GM23338 (cell line): ENCODE measurements at regions not wholly inside any gene's neighbourhood (a gene's known extent, or its start where the extent isn't known, plus 50 kb on each side); places are given as distances from the start of the nearest gene placed in this dataset.
"Not testable (repeated sequence)": the region's sequence is repeated elsewhere in the genome, so short reads cannot be mapped to it uniquely, and the experiment has no call there.

Experiments used
- ATAC-seq: fragments of 200-7000 bp; cut with Tn5 transposase; 3 replicates; pipeline ENCODE4 v1.9.1; 2020
- DNase-seq: peaks from one replicate; pipeline ENCODE4 v3.0.0-alpha.2; 2015; ENCODE audit warnings: low spot score
- H2AFZ ChIP-seq: fragments of 200-600 bp; sonication (generic); 2 replicates; pipeline ENCODE4 v1.8.0; 2016; ENCODE audit warnings: antibody characterized with exemption, mild to moderate bottlenecking, moderate library complexity
- H3F3A ChIP-seq: fragments of 200-600 bp; sonication (generic); replicated peaks from 2 replicates; pipeline ENCODE4 v1.8.0; 2017; ENCODE audit warnings: antibody characterized with exemption, mixed run types, low read depth
- H3K27ac ChIP-seq: fragments of 200-600 bp; sonication (generic); 2 replicates; pipeline ENCODE4 v1.6.1; 2016; ENCODE audit warnings: low read depth
- H3K27me3 ChIP-seq: fragments of 200-600 bp; sonication (generic); 2 replicates; pipeline ENCODE4 v1.8.0; 2016; ENCODE audit warnings: mild to moderate bottlenecking, mixed run types, moderate library complexity; ENCODE audit not compliant: insufficient read depth
- H3K36me3 ChIP-seq: fragments of 200-600 bp; sonication (generic); 2 replicates; pipeline ENCODE4 v1.8.0; 2016; ENCODE audit warnings: mild to moderate bottlenecking; ENCODE audit not compliant: insufficient read depth
- H3K4me1 ChIP-seq: fragments of 200-600 bp; sonication (generic); 2 replicates; pipeline ENCODE4 v1.8.0; 2016; ENCODE audit warnings: mild to moderate bottlenecking, moderate library complexity; ENCODE audit not compliant: insufficient read depth
- H3K4me2 ChIP-seq: fragments of 200-600 bp; sonication (generic); 2 replicates; pipeline ENCODE4 v1.7.1; 2017; ENCODE audit warnings: mixed run types
- H3K4me3 ChIP-seq: fragments of 200-600 bp; sonication (generic); 2 replicates; pipeline ENCODE4 v1.6.1; 2016; ENCODE audit warnings: mixed run types
- H3K79me2 ChIP-seq: fragments of 200-600 bp; sonication (generic); replicated peaks from 2 replicates; pipeline ENCODE4 v1.8.0; 2017; ENCODE audit warnings: mild to moderate bottlenecking; ENCODE audit not compliant: insufficient read depth
- H3K9me2 ChIP-seq: fragments of 200-600 bp; sonication (generic); 2 replicates; pipeline ENCODE4 v1.8.0; 2017; ENCODE audit not compliant: insufficient read depth
- H4K20me1 ChIP-seq: fragments of 200-600 bp; sonication (generic); replicated peaks from 2 replicates; pipeline ENCODE4 v1.8.0; 2017; ENCODE audit warnings: mild to moderate bottlenecking; ENCODE audit not compliant: insufficient read depth
- H3K27ac Mint-ChIP-seq: 2 replicates; pipeline ENCODE4 v1.8.0; 2020; ENCODE audit warnings: inconsistent platforms, mild to moderate bottlenecking, moderate library complexity, mixed read lengths
- H3K27me3 Mint-ChIP-seq: 3 replicates; pipeline ENCODE4 v1.8.0; 2022; ENCODE audit warnings: low read depth, mild to moderate bottlenecking, moderate library complexity, mixed read lengths, inconsistent platforms; ENCODE audit not compliant: insufficient read depth, poor library complexity
- H3K36me3 Mint-ChIP-seq: 3 replicates; pipeline ENCODE4 v1.8.0; 2021; ENCODE audit warnings: low read depth, mild to moderate bottlenecking, inconsistent platforms, moderate library complexity, mixed read lengths
- H3K4me1 Mint-ChIP-seq: 3 replicates; pipeline ENCODE4 v1.8.0; 2020; ENCODE audit warnings: mild to moderate bottlenecking, inconsistent platforms, mixed read lengths
- H3K4me3 Mint-ChIP-seq: 3 replicates; pipeline ENCODE4 v1.8.0; 2021; ENCODE audit warnings: moderate library complexity, mild to moderate bottlenecking, inconsistent platforms, mixed read lengths
- H3K9me3 Mint-ChIP-seq: 3 replicates; pipeline ENCODE4 v1.8.0; 2020; ENCODE audit warnings: moderate library complexity, mild to moderate bottlenecking, inconsistent platforms, mixed read lengths
- CREB1 ChIP-seq: fragments of 250-450 bp; sonication (Bioruptor Pico); IDR thresholded peaks from 2 replicates; pipeline ENCODE4 v1.5.0; 2020; ENCODE audit warnings: low read depth, mild to moderate bottlenecking, moderate library complexity
- ETS1 ChIP-seq: IDR thresholded peaks from 2 replicates; pipeline ENCODE4 v1.6.1; 2016; ENCODE audit warnings: antibody characterized with exemption
- EZH2 ChIP-seq: fragments of 200-600 bp; sonication (generic); IDR thresholded peaks from one replicate; pipeline ENCODE4 v1.8.0; 2017; ENCODE audit warnings: antibody characterized with exemption, mild to moderate bottlenecking, low read depth; ENCODE audit not compliant: unreplicated experiment
- POLR2AphosphoS5 ChIP-seq: IDR thresholded peaks from 2 replicates; pipeline ENCODE4 v1.6.1; 2016; ENCODE audit warnings: antibody characterized with exemption, low read depth
- ZNF114 ChIP-seq: fragments of 250-450 bp; sonication (Bioruptor Pico); IDR thresholded peaks from 2 replicates; pipeline ENCODE4 v1.5.0; 2020; ENCODE audit warnings: mild to moderate bottlenecking, moderate library complexity
- ZNF331 ChIP-seq: fragments of 250-450 bp; sonication (Bioruptor Pico); IDR thresholded peaks from 2 replicates; pipeline ENCODE4 v1.5.0; 2020; ENCODE audit warnings: low read depth, mild to moderate bottlenecking, moderate library complexity
- TF ChIP-seq, protein P1 (sequence below): IDR thresholded peaks from one replicate; pipeline ENCODE4 v1.6.1; 2018; ENCODE audit warnings: antibody characterized with exemption; ENCODE audit not compliant: unreplicated experiment
- TF ChIP-seq, protein P2 (sequence below): fragments of 250-450 bp; sonication (Bioruptor Pico); IDR thresholded peaks from 2 replicates; pipeline ENCODE4 v1.5.0; 2020; ENCODE audit warnings: mild to moderate bottlenecking, moderate library complexity

DNA sequence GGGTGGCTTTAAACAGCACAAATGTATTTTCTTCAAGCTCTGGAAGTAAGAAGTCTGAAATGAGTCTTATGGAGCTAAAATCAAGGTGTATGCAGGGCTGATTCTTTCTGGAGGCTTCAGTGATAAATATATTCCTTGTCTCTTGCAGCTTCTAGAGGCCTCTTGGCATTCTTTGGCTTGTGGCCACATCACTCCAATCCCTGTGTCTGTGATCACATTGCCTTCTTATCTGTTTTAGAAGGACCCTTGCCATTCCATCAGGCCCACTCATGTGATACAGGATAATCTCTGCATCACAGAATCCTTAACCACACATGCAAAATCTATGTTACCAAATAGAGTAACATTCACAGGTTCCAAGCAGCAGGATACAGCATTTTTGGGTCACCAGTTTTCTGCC, 917.8 kb upstream of the C9orf72 start:
- H3F3A ChIP-seq: no peaks in the 10 kb centered on the region
- Mint-ChIP-seq H3K4me1 (peaks cover 2% of the 10 kb centered on the region; the same call in 1 of the 3 replicates), H3K27ac (no peak overlapping the region), H3K36me3 (0 out of 3 replicates have a peak, but pooled peaks cover 6% of the 10 kb centered on the region), H3K9me3 (peaks cover 12% of the 10 kb centered on the region; the same call in 2 of the 3 replicates), H3K27me3 (no peaks in the 10 kb centered on the region), H3K4me3 (no peak overlapping the region)
- H3K9me2 ChIP-seq: no peaks in the 10 kb centered on the region
- no peak overlapping the region for H3K4me2 ChIP-seq
- no peak for DNase-seq
- no peaks in the 10 kb centered on the region for H3K79me2 ChIP-seq
- no peaks in the 10 kb centered on the region for H3K36me3 ChIP-seq
- H2AFZ ChIP-seq: no peak overlapping the region
- no peaks in the 10 kb centered on the region for H3K27me3 ChIP-seq
- no peak overlapping the region for H3K27ac ChIP-seq
- H3K4me1 ChIP-seq: no peaks in the 10 kb centered on the region; the same call in 1 of the 2 replicates
- 0 out of 2 replicates have a peak, but pooled peaks cover 3% of the 10 kb centered on the region for H4K20me1 ChIP-seq
- TF ChIP-seq ZNF114 (CRISPR knock-in tag) (no peak), POLR2AphosphoS5 (no peak), ZNF331 (CRISPR knock-in tag) (no peak), ETS1 (no peak), CREB1 (CRISPR knock-in tag) (no peak), EZH2 (no peak)
- TF ChIP-seq, protein P1, sequence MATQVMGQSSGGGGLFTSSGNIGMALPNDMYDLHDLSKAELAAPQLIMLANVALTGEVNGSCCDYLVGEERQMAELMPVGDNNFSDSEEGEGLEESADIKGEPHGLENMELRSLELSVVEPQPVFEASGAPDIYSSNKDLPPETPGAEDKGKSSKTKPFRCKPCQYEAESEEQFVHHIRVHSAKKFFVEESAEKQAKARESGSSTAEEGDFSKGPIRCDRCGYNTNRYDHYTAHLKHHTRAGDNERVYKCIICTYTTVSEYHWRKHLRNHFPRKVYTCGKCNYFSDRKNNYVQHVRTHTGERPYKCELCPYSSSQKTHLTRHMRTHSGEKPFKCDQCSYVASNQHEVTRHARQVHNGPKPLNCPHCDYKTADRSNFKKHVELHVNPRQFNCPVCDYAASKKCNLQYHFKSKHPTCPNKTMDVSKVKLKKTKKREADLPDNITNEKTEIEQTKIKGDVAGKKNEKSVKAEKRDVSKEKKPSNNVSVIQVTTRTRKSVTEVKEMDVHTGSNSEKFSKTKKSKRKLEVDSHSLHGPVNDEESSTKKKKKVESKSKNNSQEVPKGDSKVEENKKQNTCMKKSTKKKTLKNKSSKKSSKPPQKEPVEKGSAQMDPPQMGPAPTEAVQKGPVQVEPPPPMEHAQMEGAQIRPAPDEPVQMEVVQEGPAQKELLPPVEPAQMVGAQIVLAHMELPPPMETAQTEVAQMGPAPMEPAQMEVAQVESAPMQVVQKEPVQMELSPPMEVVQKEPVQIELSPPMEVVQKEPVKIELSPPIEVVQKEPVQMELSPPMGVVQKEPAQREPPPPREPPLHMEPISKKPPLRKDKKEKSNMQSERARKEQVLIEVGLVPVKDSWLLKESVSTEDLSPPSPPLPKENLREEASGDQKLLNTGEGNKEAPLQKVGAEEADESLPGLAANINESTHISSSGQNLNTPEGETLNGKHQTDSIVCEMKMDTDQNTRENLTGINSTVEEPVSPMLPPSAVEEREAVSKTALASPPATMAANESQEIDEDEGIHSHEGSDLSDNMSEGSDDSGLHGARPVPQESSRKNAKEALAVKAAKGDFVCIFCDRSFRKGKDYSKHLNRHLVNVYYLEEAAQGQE: no peak
- TF ChIP-seq, protein P2, sequence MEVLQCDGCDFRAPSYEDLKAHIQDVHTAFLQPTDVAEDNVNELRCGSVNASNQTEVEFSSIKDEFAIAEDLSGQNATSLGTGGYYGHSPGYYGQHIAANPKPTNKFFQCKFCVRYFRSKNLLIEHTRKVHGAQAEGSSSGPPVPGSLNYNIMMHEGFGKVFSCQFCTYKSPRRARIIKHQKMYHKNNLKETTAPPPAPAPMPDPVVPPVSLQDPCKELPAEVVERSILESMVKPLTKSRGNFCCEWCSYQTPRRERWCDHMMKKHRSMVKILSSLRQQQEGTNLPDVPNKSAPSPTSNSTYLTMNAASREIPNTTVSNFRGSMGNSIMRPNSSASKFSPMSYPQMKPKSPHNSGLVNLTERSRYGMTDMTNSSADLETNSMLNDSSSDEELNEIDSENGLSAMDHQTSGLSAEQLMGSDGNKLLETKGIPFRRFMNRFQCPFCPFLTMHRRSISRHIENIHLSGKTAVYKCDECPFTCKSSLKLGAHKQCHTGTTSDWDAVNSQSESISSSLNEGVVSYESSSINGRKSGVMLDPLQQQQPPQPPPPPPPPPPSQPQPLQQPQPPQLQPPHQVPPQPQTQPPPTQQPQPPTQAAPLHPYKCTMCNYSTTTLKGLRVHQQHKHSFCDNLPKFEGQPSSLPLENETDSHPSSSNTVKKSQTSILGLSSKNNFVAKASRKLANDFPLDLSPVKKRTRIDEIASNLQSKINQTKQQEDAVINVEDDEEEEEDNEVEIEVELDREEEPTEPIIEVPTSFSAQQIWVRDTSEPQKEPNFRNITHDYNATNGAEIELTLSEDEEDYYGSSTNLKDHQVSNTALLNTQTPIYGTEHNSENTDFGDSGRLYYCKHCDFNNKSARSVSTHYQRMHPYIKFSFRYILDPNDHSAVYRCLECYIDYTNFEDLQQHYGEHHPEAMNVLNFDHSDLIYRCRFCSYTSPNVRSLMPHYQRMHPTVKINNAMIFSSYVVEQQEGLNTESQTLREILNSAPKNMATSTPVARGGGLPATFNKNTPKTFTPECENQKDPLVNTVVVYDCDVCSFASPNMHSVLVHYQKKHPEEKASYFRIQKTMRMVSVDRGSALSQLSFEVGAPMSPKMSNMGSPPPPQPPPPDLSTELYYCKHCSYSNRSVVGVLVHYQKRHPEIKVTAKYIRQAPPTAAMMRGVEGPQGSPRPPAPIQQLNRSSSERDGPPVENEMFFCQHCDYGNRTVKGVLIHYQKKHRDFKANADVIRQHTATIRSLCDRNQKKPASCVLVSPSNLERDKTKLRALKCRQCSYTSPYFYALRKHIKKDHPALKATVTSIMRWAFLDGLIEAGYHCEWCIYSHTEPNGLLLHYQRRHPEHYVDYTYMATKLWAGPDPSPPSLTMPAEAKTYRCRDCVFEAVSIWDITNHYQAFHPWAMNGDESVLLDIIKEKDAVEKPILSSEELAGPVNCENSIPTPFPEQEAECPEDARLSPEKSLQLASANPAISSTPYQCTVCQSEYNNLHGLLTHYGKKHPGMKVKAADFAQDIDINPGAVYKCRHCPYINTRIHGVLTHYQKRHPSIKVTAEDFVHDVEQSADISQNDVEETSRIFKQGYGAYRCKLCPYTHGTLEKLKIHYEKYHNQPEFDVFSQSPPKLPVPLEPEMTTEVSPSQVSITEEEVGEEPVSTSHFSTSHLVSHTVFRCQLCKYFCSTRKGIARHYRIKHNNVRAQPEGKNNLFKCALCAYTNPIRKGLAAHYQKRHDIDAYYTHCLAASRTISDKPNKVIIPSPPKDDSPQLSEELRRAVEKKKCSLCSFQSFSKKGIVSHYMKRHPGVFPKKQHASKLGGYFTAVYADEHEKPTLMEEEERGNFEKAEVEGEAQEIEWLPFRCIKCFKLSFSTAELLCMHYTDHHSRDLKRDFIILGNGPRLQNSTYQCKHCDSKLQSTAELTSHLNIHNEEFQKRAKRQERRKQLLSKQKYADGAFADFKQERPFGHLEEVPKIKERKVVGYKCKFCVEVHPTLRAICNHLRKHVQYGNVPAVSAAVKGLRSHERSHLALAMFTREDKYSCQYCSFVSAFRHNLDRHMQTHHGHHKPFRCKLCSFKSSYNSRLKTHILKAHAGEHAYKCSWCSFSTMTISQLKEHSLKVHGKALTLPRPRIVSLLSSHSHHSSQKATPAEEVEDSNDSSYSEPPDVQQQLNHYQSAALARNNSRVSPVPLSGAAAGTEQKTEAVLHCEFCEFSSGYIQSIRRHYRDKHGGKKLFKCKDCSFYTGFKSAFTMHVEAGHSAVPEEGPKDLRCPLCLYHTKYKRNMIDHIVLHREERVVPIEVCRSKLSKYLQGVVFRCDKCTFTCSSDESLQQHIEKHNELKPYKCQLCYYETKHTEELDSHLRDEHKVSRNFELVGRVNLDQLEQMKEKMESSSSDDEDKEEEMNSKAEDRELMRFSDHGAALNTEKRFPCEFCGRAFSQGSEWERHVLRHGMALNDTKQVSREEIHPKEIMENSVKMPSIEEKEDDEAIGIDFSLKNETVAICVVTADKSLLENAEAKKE: no peak
- ATAC-seq: no peak
- H3K4me3 ChIP-seq: no peak overlapping the region

DNA sequence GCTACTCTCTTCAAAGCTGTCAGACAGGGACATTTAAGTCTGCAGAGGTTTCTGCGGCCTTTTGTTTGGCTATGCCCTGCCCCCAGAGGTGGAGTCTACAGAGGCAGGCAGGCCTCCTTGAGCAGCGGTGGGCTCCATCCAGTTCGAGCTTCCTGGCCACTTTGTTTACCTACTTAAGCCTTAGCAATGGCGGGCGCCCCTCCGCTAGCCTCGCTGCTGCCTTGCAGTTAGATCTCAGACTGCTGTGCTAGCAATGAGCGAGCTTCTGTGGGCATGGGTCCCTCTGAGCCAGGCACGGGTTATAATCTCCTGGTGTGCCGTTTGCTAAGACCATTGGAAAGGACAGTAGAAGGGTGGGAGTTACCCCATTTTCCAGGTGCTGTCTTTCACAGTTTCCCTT, 924.9 kb upstream of the C9orf72 start:
- Mint-ChIP-seq H3K36me3 (peaks cover 12% of the 10 kb centered on the region; the same call in 2 of the 3 replicates), H3K9me3 (peaks cover 28% of the 10 kb centered on the region)
- H3K9me2 ChIP-seq, H3K4me3 ChIP-seq, H3K4me1 Mint-ChIP-seq, H3K36me3 ChIP-seq, H3K4me3 Mint-ChIP-seq, H3K27ac ChIP-seq, H3K79me2 ChIP-seq, H3K4me2 ChIP-seq, H3F3A ChIP-seq, H3K27ac Mint-ChIP-seq, DNase-seq, H2AFZ ChIP-seq, ATAC-seq, H3K27me3 Mint-ChIP-seq, H3K4me1 ChIP-seq, H4K20me1 ChIP-seq, H3K27me3 ChIP-seq: not testable (repeated sequence)
